ENCODE measurements at regions not wholly inside any gene's neighbourhood (a gene's known extent, or its start where the extent isn't known, plus 50 kb on each side); places are given as distances from the start of the nearest gene placed in this dataset.

GRCh38 chr2:153386481-153386897 lies 92.1 kb downstream of the RPRM start:
- no peak for TF ChIP-seq CTCF (IDR thresholded peaks at IDR 0.05; ENCODE audit: borderline replicate concordance, extremely low read depth, low read length, poor library complexity, severe bottlenecking)
- TF ChIP-seq EZH2 (IDR thresholded peaks at IDR 0.05; ENCODE audit: borderline replicate concordance, low read depth, low read length, severe bottlenecking), result no peak
- H3K9ac ChIP-seq (ENCODE audit: low read depth, low read length), result no peak overlapping the region
- no peak for ATAC-seq (ENCODE audit: insufficient read depth, low read depth)
- no peaks in the 10 kb centered on the region for H3K9me3 ChIP-seq (ENCODE audit: insufficient read depth, low read length, severe bottlenecking)
- no peaks in the 10 kb centered on the region for H3K79me2 ChIP-seq (ENCODE audit: insufficient read depth, low read length)
- H3K27me3 ChIP-seq (ENCODE audit: insufficient read depth, low read length, poor library complexity), result no peaks in the 10 kb centered on the region
- no peaks in the 10 kb centered on the region for H3K36me3 ChIP-seq (ENCODE audit: insufficient read depth, low read length)
- no peak overlapping the region for H3K4me3 ChIP-seq (ENCODE audit: low read depth in 1 of 2, low read length in 2 of 2)
- H3K4me1 ChIP-seq (ENCODE audit: insufficient read depth, low read length), result no peaks in the 10 kb centered on the region
- H4K20me1 ChIP-seq (ENCODE audit: insufficient read depth, low read length), result no peaks in the 10 kb centered on the region
- H3K27ac ChIP-seq (ENCODE audit: low read length), result no peak overlapping the region
- no peak for DNase-seq
- H3K4me2 ChIP-seq (ENCODE audit: insufficient read depth, low read length), result no peak overlapping the region
- H2AFZ ChIP-seq (ENCODE audit: low read depth, low read length), result no peak overlapping the region

- Histone ChIP-seq H3K27ac (ENCODE audit: low read length) (no peak overlapping the region), H3K36me3 (ENCODE audit: insufficient read depth, low read length) (no peaks in the 10 kb centered on the region), H3K27me3 (ENCODE audit: insufficient read depth, low read length, poor library complexity) (no peaks in the 10 kb centered on the region), H3K79me2 (ENCODE audit: insufficient read depth, low read length) (no peaks in the 10 kb centered on the region), H3K4me3 (ENCODE audit: low read depth in 1 of 2, low read length in 2 of 2) (no peak overlapping the region), H3K4me2 (ENCODE audit: insufficient read depth, low read length) (no peak overlapping the region), H3K9me3 (ENCODE audit: insufficient read depth, low read length, severe bottlenecking) (no peaks in the 10 kb centered on the region), H2AFZ (ENCODE audit: low read depth, low read length) (no peak overlapping the region), H3K9ac (ENCODE audit: low read depth, low read length) (no peak overlapping the region), H3K4me1 (ENCODE audit: insufficient read depth, low read length) (no peaks in the 10 kb centered on the region), H4K20me1 (ENCODE audit: insufficient read depth, low read length) (no peaks in the 10 kb centered on the region)
- DNase-seq (no peak), ATAC-seq (ENCODE audit: insufficient read depth, low read depth) (no peak)
- TF ChIP-seq CTCF (IDR thresholded peaks at IDR 0.05; ENCODE audit: borderline replicate concordance, extremely low read depth, low read length, poor library complexity, severe bottlenecking) (no peak), EZH2 (IDR thresholded peaks at IDR 0.05; ENCODE audit: borderline replicate concordance, low read depth, low read length, severe bottlenecking) (no peak)
These were observed 104.9 kb downstream of the RPRM start for GRCh38 chr2:153373510-153374279.

- Histone ChIP-seq H3K4me1 (ENCODE audit: insufficient read depth, low read length) (no peaks in the 10 kb centered on the region), H3K4me2 (ENCODE audit: insufficient read depth, low read length) (no peak overlapping the region), H2AFZ (ENCODE audit: low read depth, low read length) (no peak overlapping the region), H3K79me2 (ENCODE audit: insufficient read depth, low read length) (no peaks in the 10 kb centered on the region), H3K4me3 (ENCODE audit: low read depth in 1 of 2, low read length in 2 of 2) (no peak overlapping the region), H3K9me3 (ENCODE audit: insufficient read depth, low read length, severe bottlenecking) (no peaks in the 10 kb centered on the region), H4K20me1 (ENCODE audit: insufficient read depth, low read length) (no peaks in the 10 kb centered on the region), H3K36me3 (ENCODE audit: insufficient read depth, low read length) (no peaks in the 10 kb centered on the region), H3K27me3 (ENCODE audit: insufficient read depth, low read length, poor library complexity) (no peaks in the 10 kb centered on the region), H3K27ac (ENCODE audit: low read length) (no peak overlapping the region), H3K9ac (ENCODE audit: low read depth, low read length) (no peak overlapping the region)
- no peak for TF ChIP-seq EZH2 (IDR thresholded peaks at IDR 0.05; ENCODE audit: borderline replicate concordance, low read depth, low read length, severe bottlenecking)
- no peak for TF ChIP-seq CTCF (IDR thresholded peaks at IDR 0.05; ENCODE audit: borderline replicate concordance, extremely low read depth, low read length, poor library complexity, severe bottlenecking)
- DNase-seq, result no peak
- no peak for ATAC-seq (ENCODE audit: insufficient read depth, low read depth)
These were observed 118.3 kb downstream of the RPRM start for GRCh38 chr2:153360239-153360638.

All from DND-41 (cell line).